HG03457 (cell line): ENCODE measurements at regions not wholly inside any gene's neighbourhood (a gene's known extent, or its start where the extent isn't known, plus 50 kb on each side); places are given as distances from the start of the nearest gene placed in this dataset.

Source experiments
- ATAC-seq: cut with Tn5 transposase; IDR thresholded peaks from one replicate; pipeline ENCODE4 v1.9.1; 2021; ENCODE audit warnings: moderate number of reproducible peaks; ENCODE audit not compliant: unreplicated experiment

GRCh38 chr13:31049833-31050232 lies 111.9 kb downstream of the HSPH1 start:
- no peak for ATAC-seq

- no peak for ATAC-seq
Measured at GRCh38 chr13:31049083-31049482, 112.6 kb downstream of the HSPH1 start.

GRCh38 chr13:31048521-31048920 lies 113.2 kb downstream of the HSPH1 start:
- no peak for ATAC-seq

- no peak for ATAC-seq
Measured at GRCh38 chr13:31046711-31047279, 114.3 kb downstream of the TEX26 start.

- ATAC-seq = peak; percentile 51
Measured at GRCh38 chr13:31045286-31046081, 113.0 kb downstream of the TEX26 start.

GRCh38 chr13:31044364-31045285 lies 112.2 kb downstream of the TEX26 start:
- ATAC-seq = peak; percentile 41

- peak; percentile 6 for ATAC-seq
Measured at GRCh38 chr13:31043957-31044356, 111.5 kb downstream of the TEX26 start.

GRCh38 chr13:31042481-31043165 lies 110.2 kb downstream of the TEX26 start:
- ATAC-seq = no peak

GRCh38 chr13:31042049-31042448 lies 109.6 kb downstream of the TEX26 start:
- no peak for ATAC-seq

- ATAC-seq = peak; percentile 60
Measured at GRCh38 chr13:31038834-31039552, 106.5 kb downstream of the TEX26 start.

- ATAC-seq = no peak
Measured at GRCh38 chr13:31037874-31038500, 105.5 kb downstream of the TEX26 start.

GRCh38 chr13:31036731-31037695 lies 104.6 kb downstream of the TEX26 start:
- no peak for ATAC-seq

GRCh38 chr13:31035185-31035965 lies 102.9 kb downstream of the TEX26 start:
- no peak for ATAC-seq

- ATAC-seq = no peak
Measured at GRCh38 chr13:31032528-31033113, 100.2 kb downstream of the TEX26 start.

- ATAC-seq = no peak
Measured at GRCh38 chr13:31031482-31031881, 99.0 kb downstream of the TEX26 start.

GRCh38 chr13:31029102-31029501 lies 96.6 kb downstream of the TEX26 start:
- no peak for ATAC-seq

- no peak for ATAC-seq
Measured at GRCh38 chr13:31027136-31027535, 94.7 kb downstream of the TEX26 start.
